HG03064 (cell line): ENCODE measurements at regions not wholly inside any gene's neighbourhood (a gene's known extent, or its start where the extent isn't known, plus 50 kb on each side); places are given as distances from the start of the nearest gene placed in this dataset.

ENCODE experiments used
- ATAC-seq: cut with Tn5 transposase; IDR thresholded peaks from one replicate; pipeline ENCODE4 v1.9.1; 2021; ENCODE audit warnings: low read depth; ENCODE audit not compliant: unreplicated experiment

- ATAC-seq: no peak
Observed at GRCh38 chr5:68730979-68731654, 362.7 kb upstream of the SLC30A5 start.

GRCh38 chr5:68732251-68732650 lies 361.6 kb upstream of the SLC30A5 start:
- no peak for ATAC-seq

- no peak for ATAC-seq
Observed at GRCh38 chr5:68734781-68735180, 359.0 kb upstream of the SLC30A5 start.

GRCh38 chr5:68738236-68738635 lies 355.6 kb upstream of the SLC30A5 start:
- no peak for ATAC-seq

GRCh38 chr5:68738841-68739240 lies 355.0 kb upstream of the SLC30A5 start:
- ATAC-seq: no peak

- peak; percentile 84 for ATAC-seq
Observed at GRCh38 chr5:68739752-68740151, 354.1 kb upstream of the SLC30A5 start.

GRCh38 chr5:68740226-68740910 lies 353.4 kb upstream of the SLC30A5 start:
- ATAC-seq: peak; percentile 67

GRCh38 chr5:68744206-68744605 lies 349.6 kb upstream of the SLC30A5 start:
- ATAC-seq: no peak

- no peak for ATAC-seq
Observed at GRCh38 chr5:68745448-68745847, 348.4 kb upstream of the SLC30A5 start.

GRCh38 chr5:68746220-68746619 lies 347.6 kb upstream of the SLC30A5 start:
- no peak for ATAC-seq

GRCh38 chr5:68746643-68747420 lies 347.0 kb upstream of the SLC30A5 start:
- no peak for ATAC-seq

GRCh38 chr5:68747521-68747920 lies 346.3 kb upstream of the SLC30A5 start:
- no peak for ATAC-seq

GRCh38 chr5:68748101-68748500 lies 345.7 kb upstream of the SLC30A5 start:
- ATAC-seq: no peak

GRCh38 chr5:68749077-68749476 lies 344.7 kb upstream of the SLC30A5 start:
- ATAC-seq: no peak

- no peak for ATAC-seq
Observed at GRCh38 chr5:68749631-68750030, 344.2 kb upstream of the SLC30A5 start.

- ATAC-seq: no peak
Observed at GRCh38 chr5:68751661-68752060, 342.2 kb upstream of the SLC30A5 start.

GRCh38 chr5:68754536-68754935 lies 339.3 kb upstream of the SLC30A5 start:
- no peak for ATAC-seq

- no peak for ATAC-seq
Observed at GRCh38 chr5:68755293-68755692, 338.5 kb upstream of the SLC30A5 start.

- ATAC-seq: no peak
Observed at GRCh38 chr5:68757006-68757405, 336.8 kb upstream of the SLC30A5 start.

- no peak for ATAC-seq
Observed at GRCh38 chr5:68757626-68758212, 336.1 kb upstream of the SLC30A5 start.

- ATAC-seq: no peak
Observed at GRCh38 chr5:68759593-68759992, 334.2 kb upstream of the SLC30A5 start.
